Right lobe of liver (tissue), 6 donors: ENCODE measurements at regions not wholly inside any gene's neighbourhood (a gene's known extent, or its start where the extent isn't known, plus 50 kb on each side); places are given as distances from the start of the nearest gene placed in this dataset.

Experiments
- ATAC-seq, 4 donors: fragments of 200-7000 bp; cut with Tn5 transposase; one replicate each; pipeline ENCODE4 v1.9.1; 2020; ENCODE audit warnings: mild to moderate bottlenecking in 4 of 4, moderate library complexity in 4 of 4
- DNase-seq, 3 donors: peaks; one replicate each; pipeline ENCODE4 v3.0.0-alpha.2; 2020
- H3K27ac ChIP-seq, 3 donors: fragments of 200-600 bp; one replicate each; pipeline ENCODE4 v1.8.0; 2022
- H3K27me3 ChIP-seq, 2 donors: fragments of 200-600 bp; one replicate each; pipeline ENCODE4 v1.8.0; 2022
- H3K36me3 ChIP-seq, 4 donors: fragments of 200-600 bp; sonication (generic) in 1 of 4; one replicate each; pipeline versions ENCODE4 v1.5.1 to v1.8.0; 2017 to 2022; ENCODE audit warnings: control low read depth in 1 of 4
- H3K4me1 ChIP-seq, 4 donors: fragments of 200-600 bp; sonication (generic) in 1 of 4; one replicate each; pipeline versions ENCODE4 v1.5.1 to v1.8.0; 2017 to 2022; ENCODE audit warnings: control low read depth in 1 of 4
- H3K4me3 ChIP-seq, 3 donors: fragments of 200-600 bp; one replicate each; pipeline ENCODE4 v1.8.0; 2022
- H3K9me3 ChIP-seq, 4 donors: fragments of 200-600 bp; sonication (generic) in 1 of 4; one replicate each; pipeline versions ENCODE4 v1.5.1 to v1.8.0; 2017 to 2022; ENCODE audit warnings: control low read depth in 1 of 4
- CTCF ChIP-seq, 4 donors: fragments of 200-600 bp in 3 of 4; fragments of 450-650 bp in 1 of 4; IDR thresholded peaks; one replicate each; pipeline versions ENCODE4 v1.5.1 to v1.8.0; 2016 to 2022; ENCODE audit warnings: antibody characterized with exemption in 4 of 4, mild to moderate bottlenecking in 2 of 4
- POLR2A ChIP-seq: fragments of 450-650 bp; IDR thresholded peaks from one replicate; pipeline ENCODE4 v1.6.1; 2017; ENCODE audit warnings: antibody characterized with exemption, mild to moderate bottlenecking
- WGBS: methylation state at CpG from one replicate; pipeline ENCODE4 v1.1.6; 2018; ENCODE audit warnings: low coverage, low lambda C conversion rate; ENCODE audit not compliant: insufficient coverage; ENCODE audit errors: missing lambda C conversion rate; 5-methylcytosine and 5-hydroxymethylcytosine counted together
- intact Hi-C, 2 donors: fragments of 100-400 bp; cut with DNase I; formaldehyde crosslinking; loops; one replicate each; pipeline versions ENCODE4 v1.11.2 to v1.14.1; 2022
- donor health status: DM: no; HTN: yes; CAD: no.
- donor health status: DM: no; HTN: no; CAD: no.
- donor health status: DM: no; HTN: no; CAD: no.
- donor health status: DM: no; HTN: yes; CAD: no.
- donor health status: DM: no; HTN: yes; CAD: no.

GRCh38 chr3:180294282-180295027 is 257.7 kb upstream of the PEX5L start:
- intact Hi-C loops: no loop called here
- no peak for ATAC-seq

GRCh38 chr3:180295811-180296210 is 259.1 kb upstream of the PEX5L start:
- Histone ChIP-seq H3K27ac (no peak overlapping the region), H3K27me3 (no peaks in the 10 kb centered on the region), H3K36me3 (no peaks in the 10 kb centered on the region), H3K4me1 (no peaks in the 10 kb centered on the region), H3K4me3 (no peak overlapping the region), H3K9me3 (no peaks in the 10 kb centered on the region)
- DNase-seq (no peak), ATAC-seq (no peak)
- TF ChIP-seq CTCF (IDR thresholded peaks at IDR 0.05) (no peak), POLR2A (no peak)
- intact Hi-C loops: no loop called here
- 26% methylated on average over 2 of the region's 2 CpGs for WGBS

More at GRCh38 chr3:180294282-180295027, 257.7 kb upstream of the PEX5L start:
- TF ChIP-seq CTCF (IDR thresholded peaks at IDR 0.05) (no peak), POLR2A (no peak)
- Histone ChIP-seq H3K9me3 (no peaks in the 10 kb centered on the region), H3K36me3 (no peaks in the 10 kb centered on the region), H3K27me3 (no peaks in the 10 kb centered on the region), H3K27ac (no peak overlapping the region), H3K4me3 (no peak overlapping the region), H3K4me1 (no peaks in the 10 kb centered on the region)
- WGBS: 13% methylated on average over 1 of the region's 1 CpG
- DNase-seq: no peak

GRCh38 chr3:180296971-180297370 is 260.2 kb upstream of the PEX5L start:
- 42% methylated on average over 5 of the region's 5 CpGs for WGBS
- no peaks in the 10 kb centered on the region for H3K4me1 ChIP-seq
- ATAC-seq (no peak), DNase-seq (no peak)
- no peak overlapping the region for H3K4me3 ChIP-seq
- H3K27me3 ChIP-seq: no peaks in the 10 kb centered on the region
- no peaks in the 10 kb centered on the region for H3K36me3 ChIP-seq
- intact Hi-C loops: no loop called here
- H3K27ac ChIP-seq: no peak overlapping the region
- no peaks in the 10 kb centered on the region for H3K9me3 ChIP-seq
- no peak for TF ChIP-seq POLR2A
- TF ChIP-seq CTCF (IDR thresholded peaks at IDR 0.05): no peak

DNA sequence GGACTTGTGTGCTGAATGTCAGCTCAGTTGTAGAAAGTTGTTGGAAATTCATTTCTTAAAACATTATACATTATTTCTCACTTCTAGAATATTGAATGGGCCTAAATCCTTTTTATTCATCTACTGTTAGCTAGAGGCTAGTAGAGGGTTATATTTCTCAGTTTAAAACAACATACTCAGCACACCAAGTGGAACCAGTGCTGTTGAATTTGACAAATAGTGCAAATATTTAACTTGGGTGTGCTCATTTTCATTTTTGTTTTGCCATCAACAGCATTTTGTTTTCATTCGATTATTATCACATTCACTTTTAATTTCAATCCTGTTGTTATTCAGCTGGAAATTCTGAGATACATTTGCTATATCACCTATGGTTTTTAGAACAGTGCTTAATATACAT is 269.4 kb upstream of the PEX5L start:
- Histone ChIP-seq H3K27ac (no peak overlapping the region), H3K9me3 (no peaks in the 10 kb centered on the region), H3K4me1 (no peaks in the 10 kb centered on the region), H3K4me3 (no peak overlapping the region), H3K36me3 (no peaks in the 10 kb centered on the region), H3K27me3 (no peaks in the 10 kb centered on the region)
- ATAC-seq (peak in 1 of 4 donors; percentile 59), DNase-seq (no peak)
- TF ChIP-seq POLR2A (no peak), CTCF (IDR thresholded peaks at IDR 0.05) (no peak)
- intact Hi-C loops: no loop called here
- 58% methylated on average over 1 of the region's 1 CpG for WGBS
